GM23248 (cell line): ENCODE measurements at regions not wholly inside any gene's neighbourhood (a gene's known extent, or its start where the extent isn't known, plus 50 kb on each side); places are given as distances from the start of the nearest gene placed in this dataset.

Source experiments
- EZH2 ChIP-seq: fragments of 200-600 bp; sonication (generic); IDR thresholded peaks from 2 replicates; pipeline ENCODE4 v1.6.1; 2018; ENCODE audit warnings: antibody characterized with exemption, mild to moderate bottlenecking; ENCODE audit not compliant: insufficient read depth, poor library complexity, severe bottlenecking
- EZH2phosphoT487 ChIP-seq: fragments of 200-600 bp; sonication (generic); IDR thresholded peaks from 2 replicates; pipeline ENCODE4 v1.6.1; 2018; ENCODE audit warnings: antibody characterized with exemption, moderate library complexity, mild to moderate bottlenecking, low read depth; ENCODE audit not compliant: insufficient read depth

GRCh38 chr4:177087499-177087898 is 222.2 kb upstream of the NEIL3 start:
- TF ChIP-seq EZH2 (no peak), EZH2phosphoT487 (no peak)
